GM23338 (cell line): ENCODE measurements at regions not wholly inside any gene's neighbourhood (a gene's known extent, or its start where the extent isn't known, plus 50 kb on each side); places are given as distances from the start of the nearest gene placed in this dataset.

Source experiments
- ATAC-seq: fragments of 200-7000 bp; cut with Tn5 transposase; 3 replicates; pipeline ENCODE4 v1.9.1; 2020
- DNase-seq: peaks from one replicate; pipeline ENCODE4 v3.0.0-alpha.2; 2015; ENCODE audit warnings: low spot score
- H2AFZ ChIP-seq: fragments of 200-600 bp; sonication (generic); 2 replicates; pipeline ENCODE4 v1.8.0; 2016; ENCODE audit warnings: antibody characterized with exemption, mild to moderate bottlenecking, moderate library complexity
- H3F3A ChIP-seq: fragments of 200-600 bp; sonication (generic); replicated peaks from 2 replicates; pipeline ENCODE4 v1.8.0; 2017; ENCODE audit warnings: antibody characterized with exemption, mixed run types, low read depth
- H3K27ac ChIP-seq: fragments of 200-600 bp; sonication (generic); 2 replicates; pipeline ENCODE4 v1.6.1; 2016; ENCODE audit warnings: low read depth
- H3K27me3 ChIP-seq: fragments of 200-600 bp; sonication (generic); 2 replicates; pipeline ENCODE4 v1.8.0; 2016; ENCODE audit warnings: mild to moderate bottlenecking, mixed run types, moderate library complexity; ENCODE audit not compliant: insufficient read depth
- H3K36me3 ChIP-seq: fragments of 200-600 bp; sonication (generic); 2 replicates; pipeline ENCODE4 v1.8.0; 2016; ENCODE audit warnings: mild to moderate bottlenecking; ENCODE audit not compliant: insufficient read depth
- H3K4me1 ChIP-seq: fragments of 200-600 bp; sonication (generic); 2 replicates; pipeline ENCODE4 v1.8.0; 2016; ENCODE audit warnings: mild to moderate bottlenecking, moderate library complexity; ENCODE audit not compliant: insufficient read depth
- H3K4me2 ChIP-seq: fragments of 200-600 bp; sonication (generic); 2 replicates; pipeline ENCODE4 v1.7.1; 2017; ENCODE audit warnings: mixed run types
- H3K4me3 ChIP-seq: fragments of 200-600 bp; sonication (generic); 2 replicates; pipeline ENCODE4 v1.6.1; 2016; ENCODE audit warnings: mixed run types
- H3K79me2 ChIP-seq: fragments of 200-600 bp; sonication (generic); replicated peaks from 2 replicates; pipeline ENCODE4 v1.8.0; 2017; ENCODE audit warnings: mild to moderate bottlenecking; ENCODE audit not compliant: insufficient read depth
- H3K9me2 ChIP-seq: fragments of 200-600 bp; sonication (generic); 2 replicates; pipeline ENCODE4 v1.8.0; 2017; ENCODE audit not compliant: insufficient read depth
- H4K20me1 ChIP-seq: fragments of 200-600 bp; sonication (generic); replicated peaks from 2 replicates; pipeline ENCODE4 v1.8.0; 2017; ENCODE audit warnings: mild to moderate bottlenecking; ENCODE audit not compliant: insufficient read depth
- H3K27ac Mint-ChIP-seq: 2 replicates; pipeline ENCODE4 v1.8.0; 2020; ENCODE audit warnings: inconsistent platforms, mild to moderate bottlenecking, moderate library complexity, mixed read lengths
- H3K27me3 Mint-ChIP-seq: 3 replicates; pipeline ENCODE4 v1.8.0; 2022; ENCODE audit warnings: low read depth, mild to moderate bottlenecking, moderate library complexity, mixed read lengths, inconsistent platforms; ENCODE audit not compliant: insufficient read depth, poor library complexity
- H3K36me3 Mint-ChIP-seq: 3 replicates; pipeline ENCODE4 v1.8.0; 2021; ENCODE audit warnings: low read depth, mild to moderate bottlenecking, inconsistent platforms, moderate library complexity, mixed read lengths
- H3K4me1 Mint-ChIP-seq: 3 replicates; pipeline ENCODE4 v1.8.0; 2020; ENCODE audit warnings: mild to moderate bottlenecking, inconsistent platforms, mixed read lengths
- H3K4me3 Mint-ChIP-seq: 3 replicates; pipeline ENCODE4 v1.8.0; 2021; ENCODE audit warnings: moderate library complexity, mild to moderate bottlenecking, inconsistent platforms, mixed read lengths
- H3K9me3 Mint-ChIP-seq: 3 replicates; pipeline ENCODE4 v1.8.0; 2020; ENCODE audit warnings: moderate library complexity, mild to moderate bottlenecking, inconsistent platforms, mixed read lengths
- CREB1 ChIP-seq: fragments of 250-450 bp; sonication (Bioruptor Pico); IDR thresholded peaks from 2 replicates; pipeline ENCODE4 v1.5.0; 2020; ENCODE audit warnings: low read depth, mild to moderate bottlenecking, moderate library complexity
- EZH2 ChIP-seq: fragments of 200-600 bp; sonication (generic); IDR thresholded peaks from one replicate; pipeline ENCODE4 v1.8.0; 2017; ENCODE audit warnings: antibody characterized with exemption, mild to moderate bottlenecking, low read depth; ENCODE audit not compliant: unreplicated experiment
- JUNB ChIP-seq: IDR thresholded peaks from one replicate; pipeline ENCODE4 v1.6.1; 2016; ENCODE audit warnings: antibody characterized with exemption; ENCODE audit not compliant: unreplicated experiment
- REST ChIP-seq: IDR thresholded peaks from one replicate; pipeline ENCODE4 v1.6.1; 2018; ENCODE audit warnings: antibody characterized with exemption; ENCODE audit not compliant: unreplicated experiment
- STAT1 ChIP-seq: IDR thresholded peaks from one replicate; pipeline ENCODE4 v1.6.1; 2016; ENCODE audit warnings: antibody characterized with exemption; ENCODE audit not compliant: unreplicated experiment
- ZNF114 ChIP-seq: fragments of 250-450 bp; sonication (Bioruptor Pico); IDR thresholded peaks from 2 replicates; pipeline ENCODE4 v1.5.0; 2020; ENCODE audit warnings: mild to moderate bottlenecking, moderate library complexity
- ZNF331 ChIP-seq: fragments of 250-450 bp; sonication (Bioruptor Pico); IDR thresholded peaks from 2 replicates; pipeline ENCODE4 v1.5.0; 2020; ENCODE audit warnings: low read depth, mild to moderate bottlenecking, moderate library complexity
- TF ChIP-seq, protein P1 (sequence below): fragments of 250-450 bp; sonication (Bioruptor Pico); IDR thresholded peaks from 2 replicates; pipeline ENCODE4 v1.5.0; 2020; ENCODE audit warnings: mild to moderate bottlenecking, moderate library complexity
- TF ChIP-seq, protein P2 (sequence below): IDR thresholded peaks from 2 replicates; pipeline ENCODE4 v1.6.1; 2016; ENCODE audit warnings: antibody characterized with exemption

GRCh38 chr7:114862406-114862805 lies 59.5 kb upstream of the MDFIC start:
- ATAC-seq (no peak), DNase-seq (no peak)
- H2AFZ ChIP-seq, result no peak overlapping the region
- H3K9me2 ChIP-seq, result no peaks in the 10 kb centered on the region; the same call in 1 of the 2 replicates
- H3K4me2 ChIP-seq, result no peak overlapping the region
- H4K20me1 ChIP-seq, result no peaks in the 10 kb centered on the region
- Mint-ChIP-seq H3K9me3 (no peaks in the 10 kb centered on the region), H3K36me3 (no peaks in the 10 kb centered on the region), H3K4me3 (no peak overlapping the region), H3K4me1 (peaks cover 11% of the 10 kb centered on the region), H3K27ac (no peak overlapping the region), H3K27me3 (no peaks in the 10 kb centered on the region)
- H3K27ac ChIP-seq, result no peak overlapping the region
- no peaks in the 10 kb centered on the region for H3K27me3 ChIP-seq
- no peaks in the 10 kb centered on the region for H3K36me3 ChIP-seq
- no peaks in the 10 kb centered on the region for H3K79me2 ChIP-seq
- H3K4me1 ChIP-seq, result no peaks in the 10 kb centered on the region
- no peak overlapping the region for H3K4me3 ChIP-seq
- TF ChIP-seq EZH2, result no peak
- TF ChIP-seq, protein P1, sequence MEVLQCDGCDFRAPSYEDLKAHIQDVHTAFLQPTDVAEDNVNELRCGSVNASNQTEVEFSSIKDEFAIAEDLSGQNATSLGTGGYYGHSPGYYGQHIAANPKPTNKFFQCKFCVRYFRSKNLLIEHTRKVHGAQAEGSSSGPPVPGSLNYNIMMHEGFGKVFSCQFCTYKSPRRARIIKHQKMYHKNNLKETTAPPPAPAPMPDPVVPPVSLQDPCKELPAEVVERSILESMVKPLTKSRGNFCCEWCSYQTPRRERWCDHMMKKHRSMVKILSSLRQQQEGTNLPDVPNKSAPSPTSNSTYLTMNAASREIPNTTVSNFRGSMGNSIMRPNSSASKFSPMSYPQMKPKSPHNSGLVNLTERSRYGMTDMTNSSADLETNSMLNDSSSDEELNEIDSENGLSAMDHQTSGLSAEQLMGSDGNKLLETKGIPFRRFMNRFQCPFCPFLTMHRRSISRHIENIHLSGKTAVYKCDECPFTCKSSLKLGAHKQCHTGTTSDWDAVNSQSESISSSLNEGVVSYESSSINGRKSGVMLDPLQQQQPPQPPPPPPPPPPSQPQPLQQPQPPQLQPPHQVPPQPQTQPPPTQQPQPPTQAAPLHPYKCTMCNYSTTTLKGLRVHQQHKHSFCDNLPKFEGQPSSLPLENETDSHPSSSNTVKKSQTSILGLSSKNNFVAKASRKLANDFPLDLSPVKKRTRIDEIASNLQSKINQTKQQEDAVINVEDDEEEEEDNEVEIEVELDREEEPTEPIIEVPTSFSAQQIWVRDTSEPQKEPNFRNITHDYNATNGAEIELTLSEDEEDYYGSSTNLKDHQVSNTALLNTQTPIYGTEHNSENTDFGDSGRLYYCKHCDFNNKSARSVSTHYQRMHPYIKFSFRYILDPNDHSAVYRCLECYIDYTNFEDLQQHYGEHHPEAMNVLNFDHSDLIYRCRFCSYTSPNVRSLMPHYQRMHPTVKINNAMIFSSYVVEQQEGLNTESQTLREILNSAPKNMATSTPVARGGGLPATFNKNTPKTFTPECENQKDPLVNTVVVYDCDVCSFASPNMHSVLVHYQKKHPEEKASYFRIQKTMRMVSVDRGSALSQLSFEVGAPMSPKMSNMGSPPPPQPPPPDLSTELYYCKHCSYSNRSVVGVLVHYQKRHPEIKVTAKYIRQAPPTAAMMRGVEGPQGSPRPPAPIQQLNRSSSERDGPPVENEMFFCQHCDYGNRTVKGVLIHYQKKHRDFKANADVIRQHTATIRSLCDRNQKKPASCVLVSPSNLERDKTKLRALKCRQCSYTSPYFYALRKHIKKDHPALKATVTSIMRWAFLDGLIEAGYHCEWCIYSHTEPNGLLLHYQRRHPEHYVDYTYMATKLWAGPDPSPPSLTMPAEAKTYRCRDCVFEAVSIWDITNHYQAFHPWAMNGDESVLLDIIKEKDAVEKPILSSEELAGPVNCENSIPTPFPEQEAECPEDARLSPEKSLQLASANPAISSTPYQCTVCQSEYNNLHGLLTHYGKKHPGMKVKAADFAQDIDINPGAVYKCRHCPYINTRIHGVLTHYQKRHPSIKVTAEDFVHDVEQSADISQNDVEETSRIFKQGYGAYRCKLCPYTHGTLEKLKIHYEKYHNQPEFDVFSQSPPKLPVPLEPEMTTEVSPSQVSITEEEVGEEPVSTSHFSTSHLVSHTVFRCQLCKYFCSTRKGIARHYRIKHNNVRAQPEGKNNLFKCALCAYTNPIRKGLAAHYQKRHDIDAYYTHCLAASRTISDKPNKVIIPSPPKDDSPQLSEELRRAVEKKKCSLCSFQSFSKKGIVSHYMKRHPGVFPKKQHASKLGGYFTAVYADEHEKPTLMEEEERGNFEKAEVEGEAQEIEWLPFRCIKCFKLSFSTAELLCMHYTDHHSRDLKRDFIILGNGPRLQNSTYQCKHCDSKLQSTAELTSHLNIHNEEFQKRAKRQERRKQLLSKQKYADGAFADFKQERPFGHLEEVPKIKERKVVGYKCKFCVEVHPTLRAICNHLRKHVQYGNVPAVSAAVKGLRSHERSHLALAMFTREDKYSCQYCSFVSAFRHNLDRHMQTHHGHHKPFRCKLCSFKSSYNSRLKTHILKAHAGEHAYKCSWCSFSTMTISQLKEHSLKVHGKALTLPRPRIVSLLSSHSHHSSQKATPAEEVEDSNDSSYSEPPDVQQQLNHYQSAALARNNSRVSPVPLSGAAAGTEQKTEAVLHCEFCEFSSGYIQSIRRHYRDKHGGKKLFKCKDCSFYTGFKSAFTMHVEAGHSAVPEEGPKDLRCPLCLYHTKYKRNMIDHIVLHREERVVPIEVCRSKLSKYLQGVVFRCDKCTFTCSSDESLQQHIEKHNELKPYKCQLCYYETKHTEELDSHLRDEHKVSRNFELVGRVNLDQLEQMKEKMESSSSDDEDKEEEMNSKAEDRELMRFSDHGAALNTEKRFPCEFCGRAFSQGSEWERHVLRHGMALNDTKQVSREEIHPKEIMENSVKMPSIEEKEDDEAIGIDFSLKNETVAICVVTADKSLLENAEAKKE (CRISPR knock-in tag), result no peak
- no peak for TF ChIP-seq ZNF331 (CRISPR knock-in tag)
- TF ChIP-seq, protein P2, sequence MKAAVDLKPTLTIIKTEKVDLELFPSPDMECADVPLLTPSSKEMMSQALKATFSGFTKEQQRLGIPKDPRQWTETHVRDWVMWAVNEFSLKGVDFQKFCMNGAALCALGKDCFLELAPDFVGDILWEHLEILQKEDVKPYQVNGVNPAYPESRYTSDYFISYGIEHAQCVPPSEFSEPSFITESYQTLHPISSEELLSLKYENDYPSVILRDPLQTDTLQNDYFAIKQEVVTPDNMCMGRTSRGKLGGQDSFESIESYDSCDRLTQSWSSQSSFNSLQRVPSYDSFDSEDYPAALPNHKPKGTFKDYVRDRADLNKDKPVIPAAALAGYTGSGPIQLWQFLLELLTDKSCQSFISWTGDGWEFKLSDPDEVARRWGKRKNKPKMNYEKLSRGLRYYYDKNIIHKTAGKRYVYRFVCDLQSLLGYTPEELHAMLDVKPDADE, result no peak
- no peak for TF ChIP-seq CREB1 (CRISPR knock-in tag)
- no peak for TF ChIP-seq STAT1
- no peak for TF ChIP-seq JUNB
- TF ChIP-seq ZNF114 (CRISPR knock-in tag), result no peak
- no peak for TF ChIP-seq REST
- H3F3A ChIP-seq, result no peaks in the 10 kb centered on the region
